Endodermal cell (in vitro differentiated cells): ENCODE measurements at regions not wholly inside any gene's neighbourhood (a gene's known extent, or its start where the extent isn't known, plus 50 kb on each side); places are given as distances from the start of the nearest gene placed in this dataset.

Source experiments
- DNase-seq: peaks from one replicate; pipeline ENCODE4 v3.0.0-alpha.2; 2017
- H3K27ac ChIP-seq: 2 replicates; pipeline ENCODE4 v1.5.1; 2013; ENCODE audit warnings: mild to moderate bottlenecking, low read depth, low read length, moderate library complexity
- H3K27me3 ChIP-seq: 2 replicates; pipeline ENCODE4 v1.6.1; 2013; ENCODE audit warnings: mild to moderate bottlenecking, low read length, moderate library complexity; ENCODE audit not compliant: insufficient read depth, control insufficient read depth, poor library complexity, severe bottlenecking
- H3K36me3 ChIP-seq: 2 replicates; pipeline ENCODE4 v1.7.0; 2013; ENCODE audit warnings: mild to moderate bottlenecking, low read length, moderate library complexity; ENCODE audit not compliant: control insufficient read depth, insufficient read depth
- H3K4me1 ChIP-seq: one replicate; pipeline ENCODE4 v1.7.0; 2013; ENCODE audit warnings: low read length; ENCODE audit not compliant: control insufficient read depth, insufficient read depth
- H3K4me3 ChIP-seq: 2 replicates; pipeline ENCODE4 v1.5.1; 2013; ENCODE audit warnings: mild to moderate bottlenecking, low read length, moderate library complexity
- H3K9ac ChIP-seq: 2 replicates; pipeline ENCODE4 v1.6.1; 2013; ENCODE audit warnings: mild to moderate bottlenecking, low read length, moderate library complexity; ENCODE audit not compliant: poor library complexity, severe bottlenecking; ENCODE audit errors: extremely low read depth
- H3K9me3 ChIP-seq: 2 replicates; pipeline ENCODE4 v1.6.1; 2013; ENCODE audit warnings: mild to moderate bottlenecking, low read length, moderate library complexity; ENCODE audit not compliant: control insufficient read depth
- H3K27ac Mint-ChIP-seq: 2 replicates; pipeline ENCODE4 v1.8.0; 2020; ENCODE audit warnings: mixed read lengths
- H3K27me3 Mint-ChIP-seq: 2 replicates; pipeline ENCODE4 v1.8.0; 2021; ENCODE audit warnings: mild to moderate bottlenecking, mixed read lengths; ENCODE audit not compliant: insufficient read depth
- H3K36me3 Mint-ChIP-seq: 2 replicates; pipeline ENCODE4 v1.8.0; 2020; ENCODE audit warnings: low read depth, mixed read lengths
- H3K4me1 Mint-ChIP-seq: 2 replicates; pipeline ENCODE4 v1.8.0; 2020; ENCODE audit warnings: mixed read lengths
- H3K4me3 Mint-ChIP-seq: 2 replicates; pipeline ENCODE4 v1.8.0; 2020; ENCODE audit warnings: mild to moderate bottlenecking, moderate library complexity, mixed read lengths
- H3K9me3 Mint-ChIP-seq: 2 replicates; pipeline ENCODE4 v1.8.0; 2020; ENCODE audit warnings: mild to moderate bottlenecking, mixed read lengths
- WGBS, 2 experiments: methylation state at CpG; one replicate each; pipeline versions ENCODE4 v1.1.5 to v1.1.7; 2013; ENCODE audit warnings: missing lambda C conversion rate in 2 of 2, mixed read lengths in 1 of 2; ENCODE audit not compliant: insufficient coverage in 1 of 2, insufficient read length in 1 of 2; 5-methylcytosine and 5-hydroxymethylcytosine counted together
- TF ChIP-seq, protein P1 (sequence below): fragments of 200-600 bp; sonication (generic); conservative IDR thresholded peaks from 2 replicates; pipeline ENCODE4 v1.5.0; 2021; ENCODE audit warnings: antibody characterized with exemption, mild to moderate bottlenecking

DNA sequence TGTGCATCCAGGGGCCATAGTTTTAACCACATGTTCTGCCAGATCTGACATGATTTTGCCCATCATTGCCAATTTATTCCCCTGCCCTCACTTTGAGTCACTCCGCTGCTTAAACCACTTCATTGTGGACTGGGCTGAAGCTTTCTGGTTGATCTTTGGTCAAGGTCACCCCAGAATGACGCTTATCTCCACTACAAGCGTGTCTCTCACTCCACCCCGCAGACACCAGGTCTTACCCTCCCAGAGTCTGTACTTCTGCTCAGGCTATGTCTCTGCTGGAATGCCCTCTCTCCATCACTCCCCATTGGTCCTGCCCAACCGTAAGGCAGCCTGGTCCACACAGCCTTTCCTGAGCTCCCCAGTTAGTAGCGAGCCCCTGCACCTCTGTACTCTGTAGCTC, 170.5 kb upstream of the SYT13 start:
- Mint-ChIP-seq H3K9me3 (peaks cover 9% of the 10 kb centered on the region), H3K27ac (no peak overlapping the region), H3K36me3 (no peaks in the 10 kb centered on the region), H3K27me3 (peaks cover 11% of the 10 kb centered on the region), H3K4me1 (no peaks in the 10 kb centered on the region), H3K4me3 (no peak overlapping the region)
- no peaks in the 10 kb centered on the region for H3K36me3 ChIP-seq
- H3K27ac ChIP-seq, result no peak overlapping the region
- TF ChIP-seq, protein P1, sequence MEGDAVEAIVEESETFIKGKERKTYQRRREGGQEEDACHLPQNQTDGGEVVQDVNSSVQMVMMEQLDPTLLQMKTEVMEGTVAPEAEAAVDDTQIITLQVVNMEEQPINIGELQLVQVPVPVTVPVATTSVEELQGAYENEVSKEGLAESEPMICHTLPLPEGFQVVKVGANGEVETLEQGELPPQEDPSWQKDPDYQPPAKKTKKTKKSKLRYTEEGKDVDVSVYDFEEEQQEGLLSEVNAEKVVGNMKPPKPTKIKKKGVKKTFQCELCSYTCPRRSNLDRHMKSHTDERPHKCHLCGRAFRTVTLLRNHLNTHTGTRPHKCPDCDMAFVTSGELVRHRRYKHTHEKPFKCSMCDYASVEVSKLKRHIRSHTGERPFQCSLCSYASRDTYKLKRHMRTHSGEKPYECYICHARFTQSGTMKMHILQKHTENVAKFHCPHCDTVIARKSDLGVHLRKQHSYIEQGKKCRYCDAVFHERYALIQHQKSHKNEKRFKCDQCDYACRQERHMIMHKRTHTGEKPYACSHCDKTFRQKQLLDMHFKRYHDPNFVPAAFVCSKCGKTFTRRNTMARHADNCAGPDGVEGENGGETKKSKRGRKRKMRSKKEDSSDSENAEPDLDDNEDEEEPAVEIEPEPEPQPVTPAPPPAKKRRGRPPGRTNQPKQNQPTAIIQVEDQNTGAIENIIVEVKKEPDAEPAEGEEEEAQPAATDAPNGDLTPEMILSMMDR, result no peak
- H3K9me3 ChIP-seq, result no peaks in the 10 kb centered on the region
- no peak overlapping the region for H3K4me3 ChIP-seq
- no peaks in the 10 kb centered on the region for H3K27me3 ChIP-seq
- no peaks in the 10 kb centered on the region for H3K4me1 ChIP-seq
- DNase-seq, result no peak
- no peak overlapping the region for H3K9ac ChIP-seq
- WGBS, 2 experiments, result 92 to 96% methylated on average over 6 of the region's 6 CpGs

DNA sequence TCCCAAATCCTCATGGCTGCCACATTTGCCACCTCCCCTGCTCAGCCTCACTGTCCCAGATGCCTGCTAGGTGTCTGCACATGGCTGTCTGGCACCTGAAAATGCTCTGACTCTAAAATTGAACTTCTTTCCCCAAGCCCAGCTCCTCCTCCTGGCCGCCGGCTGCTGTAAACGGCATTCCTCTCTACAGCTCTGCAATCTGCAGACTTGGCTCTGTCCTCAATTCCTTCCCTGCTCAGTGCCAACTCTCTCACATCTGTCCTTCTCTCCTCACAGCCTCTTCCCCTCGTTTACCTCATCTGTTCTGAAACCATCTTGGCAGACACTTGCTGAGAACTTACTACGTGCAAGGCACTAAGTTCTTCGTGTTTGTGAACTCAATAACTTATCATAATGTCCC, 169.4 kb upstream of the SYT13 start:
- WGBS, 2 experiments, result 89 to 91% methylated on average over 5 to 6 of the region's 6 CpGs
- no peak for DNase-seq
- H3K27me3 Mint-ChIP-seq, result peaks cover 5% of the 10 kb centered on the region

DNA sequence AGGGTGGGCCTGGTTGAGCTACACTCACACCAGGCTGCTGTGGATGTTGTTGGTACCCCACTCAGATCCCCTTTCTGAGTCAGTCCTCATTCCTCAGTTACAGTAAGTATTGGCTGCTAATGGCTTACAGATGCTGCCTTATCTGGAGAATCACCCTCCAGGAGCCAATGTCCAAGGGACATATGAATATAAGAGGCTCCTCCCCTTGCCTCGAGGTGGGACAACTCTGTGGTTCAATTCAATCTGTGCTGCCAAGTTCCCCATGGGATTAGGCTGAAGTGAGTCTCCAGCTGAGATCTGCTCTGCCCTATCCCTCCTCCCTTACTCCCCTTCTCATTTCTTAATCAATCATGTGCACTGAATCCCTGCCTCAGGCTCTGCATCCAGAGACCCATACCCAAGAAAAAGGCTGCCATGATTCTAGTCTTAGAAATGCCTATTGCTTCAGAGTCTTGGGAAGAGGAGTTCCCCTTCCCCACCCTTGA, 168.8 kb upstream of the SYT13 start:
- H3K27me3 Mint-ChIP-seq, result peaks cover 5% of the 10 kb centered on the region
- TF ChIP-seq, protein P1, result no peak
- no peaks in the 10 kb centered on the region for H3K4me1 Mint-ChIP-seq
- H3K4me3 ChIP-seq, result no peak overlapping the region
- H3K9me3 ChIP-seq, result no peaks in the 10 kb centered on the region
- no peak overlapping the region for H3K9ac ChIP-seq
- H3K27ac Mint-ChIP-seq, result no peak overlapping the region
- H3K9me3 Mint-ChIP-seq, result peaks cover 9% of the 10 kb centered on the region
- H3K27ac ChIP-seq, result no peak overlapping the region
- DNase-seq, result no peak
- H3K36me3 Mint-ChIP-seq, result no peaks in the 10 kb centered on the region
- H3K27me3 ChIP-seq, result no peaks in the 10 kb centered on the region
- WGBS, 2 experiments, result 88 to 97% methylated on average over 1 of the region's 1 CpG
- H3K4me1 ChIP-seq, result no peaks in the 10 kb centered on the region
- no peak overlapping the region for H3K4me3 Mint-ChIP-seq
- no peaks in the 10 kb centered on the region for H3K36me3 ChIP-seq

More for the DNA sequence above, 169.4 kb upstream of the SYT13 start:
- Histone ChIP-seq H3K9ac (no peak overlapping the region), H3K27ac (no peak overlapping the region), H3K36me3 (no peaks in the 10 kb centered on the region), H3K9me3 (no peaks in the 10 kb centered on the region), H3K4me1 (no peaks in the 10 kb centered on the region), H3K4me3 (no peak overlapping the region), H3K27me3 (no peaks in the 10 kb centered on the region)
- H3K4me1 Mint-ChIP-seq, result no peaks in the 10 kb centered on the region
- H3K27ac Mint-ChIP-seq, result no peak overlapping the region
- TF ChIP-seq, protein P1, result no peak
- peaks cover 9% of the 10 kb centered on the region for H3K9me3 Mint-ChIP-seq
- H3K4me3 Mint-ChIP-seq, result no peak overlapping the region
- H3K36me3 Mint-ChIP-seq, result no peaks in the 10 kb centered on the region
